ENCODE measurements at regions not wholly inside any gene's neighbourhood (a gene's known extent, or its start where the extent isn't known, plus 50 kb on each side); places are given as distances from the start of the nearest gene placed in this dataset.

DNA sequence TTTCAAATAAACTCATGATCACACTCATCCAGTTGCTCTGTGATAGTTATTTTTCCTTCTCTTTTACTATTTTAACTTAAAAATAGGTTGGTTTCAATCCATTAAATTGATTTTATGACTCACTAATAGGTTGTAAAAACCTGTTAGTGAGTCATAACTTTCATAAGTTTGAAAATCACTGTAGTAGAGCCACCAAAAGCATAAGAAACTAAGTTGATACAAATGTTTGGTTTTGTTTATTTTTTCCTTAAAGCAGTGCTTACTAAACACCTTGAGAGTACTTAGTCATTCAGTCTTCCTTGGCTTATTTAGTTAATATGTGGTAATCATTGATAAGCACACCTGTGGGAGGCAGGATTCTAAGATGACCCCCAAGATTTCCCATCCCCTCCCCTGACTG, 312.1 kb upstream of the MAN1A1 start:
- Histone ChIP-seq H2AFZ (ENCODE audit: low read length) (no peak overlapping the region), H3K79me2 (ENCODE audit: insufficient read depth, low read length) (no peaks in the 10 kb centered on the region), H3K9me3 (ENCODE audit: control insufficient read depth, low read depth, low read length) (no peaks in the 10 kb centered on the region), H4K5ac (ENCODE audit: insufficient read length, low read depth, low read length) (no peak overlapping the region), H3K14ac (ENCODE audit: insufficient read depth, low read length) (no peak overlapping the region), H2BK12ac (ENCODE audit: insufficient read length, low read depth, low read length) (no peak overlapping the region), H4K8ac (replicated peaks; ENCODE audit: insufficient read length, low read depth, low read length) (no peak overlapping the region), H3K23ac (ENCODE audit: insufficient read length, low read depth, low read length) (no peak overlapping the region), H4K20me1 (ENCODE audit: control insufficient read depth, insufficient read depth, insufficient read length) (no peaks in the 10 kb centered on the region), H3K27ac (ENCODE audit: insufficient read length, low read depth, low read length) (no peak overlapping the region), H3K4me2 (ENCODE audit: insufficient read depth, insufficient read length, low read length) (no peak overlapping the region), H3K4me1 (ENCODE audit: insufficient read depth, low read length) (no peaks in the 10 kb centered on the region), H2BK120ac (ENCODE audit: low read depth, low read length, poor library complexity, severe bottlenecking) (no peak overlapping the region), H3K27me3 (ENCODE audit: insufficient read depth, low read length) (no peaks in the 10 kb centered on the region), H3K9ac (ENCODE audit: extremely low read depth, insufficient read length, low read length) (no peak overlapping the region), H4K91ac (ENCODE audit: insufficient read length, low read depth, low read length) (no peak overlapping the region), H3T11ph (ENCODE audit: low read length) (no peak overlapping the region), H2BK20ac (ENCODE audit: low read depth, low read length, poor library complexity, severe bottlenecking) (no peak overlapping the region), H3K4ac (ENCODE audit: low read depth, low read length) (no peak overlapping the region), H3K79me1 (ENCODE audit: insufficient read depth, low read depth, low read length, poor library complexity, severe bottlenecking) (no peaks in the 10 kb centered on the region), H2AK5ac (ENCODE audit: insufficient read length, low read length) (no peak overlapping the region), H2BK5ac (ENCODE audit: insufficient read length, low read length) (no peak overlapping the region), H3K23me2 (ENCODE audit: insufficient read length, low read depth, low read length, poor library complexity, severe bottlenecking) (no peaks in the 10 kb centered on the region), H2BK15ac (ENCODE audit: low read depth, low read length) (no peak overlapping the region), H3K18ac (ENCODE audit: insufficient read length, low read depth, low read length) (no peak overlapping the region), H3K56ac (ENCODE audit: insufficient read length, low read depth, low read length) (no peak overlapping the region)
- TF ChIP-seq, protein P1, sequence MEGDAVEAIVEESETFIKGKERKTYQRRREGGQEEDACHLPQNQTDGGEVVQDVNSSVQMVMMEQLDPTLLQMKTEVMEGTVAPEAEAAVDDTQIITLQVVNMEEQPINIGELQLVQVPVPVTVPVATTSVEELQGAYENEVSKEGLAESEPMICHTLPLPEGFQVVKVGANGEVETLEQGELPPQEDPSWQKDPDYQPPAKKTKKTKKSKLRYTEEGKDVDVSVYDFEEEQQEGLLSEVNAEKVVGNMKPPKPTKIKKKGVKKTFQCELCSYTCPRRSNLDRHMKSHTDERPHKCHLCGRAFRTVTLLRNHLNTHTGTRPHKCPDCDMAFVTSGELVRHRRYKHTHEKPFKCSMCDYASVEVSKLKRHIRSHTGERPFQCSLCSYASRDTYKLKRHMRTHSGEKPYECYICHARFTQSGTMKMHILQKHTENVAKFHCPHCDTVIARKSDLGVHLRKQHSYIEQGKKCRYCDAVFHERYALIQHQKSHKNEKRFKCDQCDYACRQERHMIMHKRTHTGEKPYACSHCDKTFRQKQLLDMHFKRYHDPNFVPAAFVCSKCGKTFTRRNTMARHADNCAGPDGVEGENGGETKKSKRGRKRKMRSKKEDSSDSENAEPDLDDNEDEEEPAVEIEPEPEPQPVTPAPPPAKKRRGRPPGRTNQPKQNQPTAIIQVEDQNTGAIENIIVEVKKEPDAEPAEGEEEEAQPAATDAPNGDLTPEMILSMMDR (conservative IDR thresholded peaks at IDR 0.05): no peak
- H3K9me3 Mint-ChIP-seq: peaks cover 13 to 16% of the 10 kb centered on the region in 2 experiments
- H3K36me3 Mint-ChIP-seq (ENCODE audit: insufficient read depth in 1 of 3, low read depth in 3 of 3): peaks cover 3 to 16% (median 4%) of the 10 kb centered on the region in 3 experiments; a peak in 5 of 7 replicates
- H3K27ac Mint-ChIP-seq: no peak overlapping the region
- no peak overlapping the region for H3K4me3 Mint-ChIP-seq
- DNase-seq: no peak
- H3K27me3 Mint-ChIP-seq (ENCODE audit: low read depth): no peaks in the 10 kb centered on the region
- no peaks in the 10 kb centered on the region for H3K4me1 Mint-ChIP-seq

All from H9 (cell line).